ENCODE measurements at regions not wholly inside any gene's neighbourhood (a gene's known extent, or its start where the extent isn't known, plus 50 kb on each side); places are given as distances from the start of the nearest gene placed in this dataset.

DNA sequence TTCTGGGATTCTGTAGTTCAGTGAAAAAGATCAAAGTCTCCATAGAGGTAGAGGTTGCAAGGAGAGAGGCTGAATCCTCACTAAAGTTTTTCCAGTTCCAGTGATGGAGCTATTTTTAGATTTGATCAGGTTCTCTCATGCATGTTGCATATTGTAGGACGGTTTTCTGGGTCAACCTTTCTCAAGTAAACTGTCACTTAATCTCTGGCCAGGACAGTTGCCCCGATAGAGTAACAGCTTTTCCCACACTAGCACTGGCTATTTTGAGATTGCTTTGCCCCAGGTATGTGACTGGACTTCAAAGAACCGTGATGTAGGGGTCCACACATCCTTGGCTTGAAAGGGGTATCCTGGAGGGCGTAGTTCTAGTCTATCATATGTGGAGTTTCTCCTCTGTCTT is 67.4 kb upstream of the EPCAM start:
- Histone ChIP-seq H2AFZ (ENCODE audit: low read length) (no peak overlapping the region), H3K27me3 (ENCODE audit: insufficient read depth, low read length) (no peaks in the 10 kb centered on the region), H3F3A (ENCODE audit: insufficient read depth, low read length) (no peaks in the 10 kb centered on the region), H3K9me3 (ENCODE audit: low read length) (no peaks in the 10 kb centered on the region), H3K36me3 (ENCODE audit: insufficient read depth, low read length) (no peaks in the 10 kb centered on the region), H3K4me1 (ENCODE audit: insufficient read depth, low read length, severe bottlenecking) (peaks cover 20% of the 10 kb centered on the region), H3K9ac (ENCODE audit: low read length) (no peak overlapping the region), H3K4me3 (ENCODE audit: low read depth, low read length, poor library complexity, severe bottlenecking) (no peak overlapping the region), H3K9me2 (ENCODE audit: low read depth, low read length) (no peaks in the 10 kb centered on the region), H3K79me2 (ENCODE audit: insufficient read depth, low read length) (no peaks in the 10 kb centered on the region), H3K27ac (ENCODE audit: low read depth, low read length, poor library complexity, severe bottlenecking) (no peak overlapping the region), H4K20me1 (ENCODE audit: insufficient read depth, low read length) (no peaks in the 10 kb centered on the region), H3K4me2 (ENCODE audit: low read length) (no peak overlapping the region)
- no peak for TF ChIP-seq EZH2 (IDR thresholded peaks at IDR 0.05; ENCODE audit: borderline replicate concordance, low read length)
- TF ChIP-seq, protein P1, sequence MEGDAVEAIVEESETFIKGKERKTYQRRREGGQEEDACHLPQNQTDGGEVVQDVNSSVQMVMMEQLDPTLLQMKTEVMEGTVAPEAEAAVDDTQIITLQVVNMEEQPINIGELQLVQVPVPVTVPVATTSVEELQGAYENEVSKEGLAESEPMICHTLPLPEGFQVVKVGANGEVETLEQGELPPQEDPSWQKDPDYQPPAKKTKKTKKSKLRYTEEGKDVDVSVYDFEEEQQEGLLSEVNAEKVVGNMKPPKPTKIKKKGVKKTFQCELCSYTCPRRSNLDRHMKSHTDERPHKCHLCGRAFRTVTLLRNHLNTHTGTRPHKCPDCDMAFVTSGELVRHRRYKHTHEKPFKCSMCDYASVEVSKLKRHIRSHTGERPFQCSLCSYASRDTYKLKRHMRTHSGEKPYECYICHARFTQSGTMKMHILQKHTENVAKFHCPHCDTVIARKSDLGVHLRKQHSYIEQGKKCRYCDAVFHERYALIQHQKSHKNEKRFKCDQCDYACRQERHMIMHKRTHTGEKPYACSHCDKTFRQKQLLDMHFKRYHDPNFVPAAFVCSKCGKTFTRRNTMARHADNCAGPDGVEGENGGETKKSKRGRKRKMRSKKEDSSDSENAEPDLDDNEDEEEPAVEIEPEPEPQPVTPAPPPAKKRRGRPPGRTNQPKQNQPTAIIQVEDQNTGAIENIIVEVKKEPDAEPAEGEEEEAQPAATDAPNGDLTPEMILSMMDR (IDR thresholded peaks at IDR 0.05; ENCODE audit: low read length) = no peak

DNA sequence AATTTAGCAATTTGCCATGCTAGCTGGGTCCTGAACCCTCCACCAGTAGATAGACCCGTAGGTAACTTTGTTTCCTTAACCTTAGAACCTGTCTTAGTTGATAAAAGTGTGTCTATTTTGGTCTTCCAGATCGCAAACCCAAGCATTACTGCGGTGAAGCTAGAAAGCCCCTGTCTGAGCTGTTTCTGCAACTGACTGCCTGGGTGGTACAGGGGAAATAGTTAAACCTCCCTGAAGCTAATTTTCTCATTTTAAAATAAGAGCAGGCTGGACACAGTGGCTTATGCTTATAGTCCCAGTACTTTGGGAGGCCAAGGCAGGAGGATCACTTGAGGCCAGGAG is 67.9 kb upstream of the EPCAM start:
- no peaks in the 10 kb centered on the region for H3K36me3 ChIP-seq (ENCODE audit: insufficient read depth, low read length)
- H3F3A ChIP-seq (ENCODE audit: insufficient read depth, low read length) = no peaks in the 10 kb centered on the region
- peak overlapping the region; percentile 3 for H3K4me3 ChIP-seq (ENCODE audit: low read depth, low read length, poor library complexity, severe bottlenecking)
- no peaks in the 10 kb centered on the region for H4K20me1 ChIP-seq (ENCODE audit: insufficient read depth, low read length)
- no peaks in the 10 kb centered on the region for H3K9me2 ChIP-seq (ENCODE audit: low read depth, low read length)
- no peaks in the 10 kb centered on the region for H3K79me2 ChIP-seq (ENCODE audit: insufficient read depth, low read length)
- H3K9ac ChIP-seq (ENCODE audit: low read length) = no peak overlapping the region; the same call in 1 of the 2 replicates
- H3K27ac ChIP-seq (ENCODE audit: low read depth, low read length, poor library complexity, severe bottlenecking) = no peak overlapping the region
- H2AFZ ChIP-seq (ENCODE audit: low read length) = no peak overlapping the region
- H3K4me2 ChIP-seq (ENCODE audit: low read length) = peak overlapping the region; percentile 35
- TF ChIP-seq, protein P1 (IDR thresholded peaks at IDR 0.05; ENCODE audit: low read length) = no peak
- TF ChIP-seq EZH2 (IDR thresholded peaks at IDR 0.05; ENCODE audit: borderline replicate concordance, low read length) = no peak
- peaks cover 20% of the 10 kb centered on the region for H3K4me1 ChIP-seq (ENCODE audit: insufficient read depth, low read length, severe bottlenecking)
- H3K27me3 ChIP-seq (ENCODE audit: insufficient read depth, low read length) = no peaks in the 10 kb centered on the region
- H3K9me3 ChIP-seq (ENCODE audit: low read length) = no peaks in the 10 kb centered on the region

DNA sequence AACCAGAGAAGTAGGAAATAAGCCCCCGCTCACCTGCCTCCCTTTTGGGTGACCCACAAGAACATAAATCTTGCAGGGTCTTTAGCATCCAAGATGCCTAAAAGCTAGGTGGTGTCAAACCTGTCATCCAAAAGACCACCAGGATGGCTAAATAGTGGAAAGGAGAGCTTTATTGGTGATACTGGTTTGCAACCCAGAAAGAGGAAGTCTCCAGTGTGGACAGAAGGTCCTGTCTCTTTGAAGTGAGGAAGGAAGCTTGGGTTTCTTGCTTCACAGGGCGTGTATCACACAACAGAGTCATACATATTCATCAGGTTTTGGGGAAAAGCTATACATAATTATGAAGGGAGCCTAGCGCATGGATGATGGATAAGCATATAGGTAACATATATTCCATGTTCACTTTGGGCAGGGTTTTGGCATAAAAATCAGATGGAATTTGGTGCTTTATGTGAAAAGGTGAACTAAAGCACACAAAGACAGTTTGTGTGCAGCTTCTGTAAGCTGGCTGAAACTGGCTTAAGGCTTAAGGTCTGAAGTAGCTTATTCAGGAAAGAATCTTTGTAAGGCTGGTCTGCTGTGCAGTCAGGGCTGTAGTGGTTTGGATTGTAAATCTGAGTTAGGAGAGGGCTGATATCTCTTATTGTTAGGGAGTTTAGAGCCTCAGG is 68.4 kb upstream of the EPCAM start:
- Histone ChIP-seq H3F3A (ENCODE audit: insufficient read depth, low read length) (no peaks in the 10 kb centered on the region), H3K9me2 (ENCODE audit: low read depth, low read length) (no peaks in the 10 kb centered on the region), H3K79me2 (ENCODE audit: insufficient read depth, low read length) (no peaks in the 10 kb centered on the region), H3K27ac (ENCODE audit: low read depth, low read length, poor library complexity, severe bottlenecking) (no peak overlapping the region), H3K9me3 (ENCODE audit: low read length) (no peaks in the 10 kb centered on the region), H3K9ac (ENCODE audit: low read length) (no peak overlapping the region; the same call in 1 of the 2 replicates), H3K36me3 (ENCODE audit: insufficient read depth, low read length) (no peaks in the 10 kb centered on the region), H3K4me1 (ENCODE audit: insufficient read depth, low read length, severe bottlenecking) (peaks cover 20% of the 10 kb centered on the region), H4K20me1 (ENCODE audit: insufficient read depth, low read length) (no peaks in the 10 kb centered on the region), H3K4me2 (ENCODE audit: low read length) (peak overlapping the region; percentile 35), H2AFZ (ENCODE audit: low read length) (no peak overlapping the region), H3K27me3 (ENCODE audit: insufficient read depth, low read length) (no peaks in the 10 kb centered on the region), H3K4me3 (ENCODE audit: low read depth, low read length, poor library complexity, severe bottlenecking) (peak overlapping the region; percentile 3)
- TF ChIP-seq EZH2 (IDR thresholded peaks at IDR 0.05; ENCODE audit: borderline replicate concordance, low read length) = no peak

DNA sequence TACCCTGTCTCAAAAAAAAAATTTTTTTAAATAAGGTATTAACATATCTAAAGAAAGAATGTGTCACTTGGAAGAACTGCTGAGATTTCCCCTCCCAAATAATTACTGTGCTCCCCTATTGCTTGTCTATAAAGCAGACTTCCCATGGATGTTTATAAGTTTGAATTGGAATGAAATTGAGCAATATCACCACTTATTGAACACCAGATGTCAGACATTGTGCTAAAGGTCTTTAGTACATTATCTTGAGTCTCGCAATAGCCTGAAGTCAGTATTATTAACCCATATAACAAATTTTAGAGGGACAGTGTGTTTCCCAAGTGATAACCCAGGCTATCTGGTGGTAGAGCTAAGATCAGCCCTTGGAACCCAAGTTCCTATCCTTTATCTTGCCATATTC is 69.0 kb upstream of the EPCAM start:
- Histone ChIP-seq H3K4me3 (ENCODE audit: low read depth, low read length, poor library complexity, severe bottlenecking) (no peak overlapping the region), H3K79me2 (ENCODE audit: insufficient read depth, low read length) (no peaks in the 10 kb centered on the region), H3F3A (ENCODE audit: insufficient read depth, low read length) (no peaks in the 10 kb centered on the region), H3K4me1 (ENCODE audit: insufficient read depth, low read length, severe bottlenecking) (peaks cover 20% of the 10 kb centered on the region), H4K20me1 (ENCODE audit: insufficient read depth, low read length) (no peaks in the 10 kb centered on the region), H3K27ac (ENCODE audit: low read depth, low read length, poor library complexity, severe bottlenecking) (no peak overlapping the region), H3K36me3 (ENCODE audit: insufficient read depth, low read length) (no peaks in the 10 kb centered on the region), H3K9me2 (ENCODE audit: low read depth, low read length) (no peaks in the 10 kb centered on the region), H3K9ac (ENCODE audit: low read length) (no peak overlapping the region), H3K27me3 (ENCODE audit: insufficient read depth, low read length) (no peaks in the 10 kb centered on the region), H3K4me2 (ENCODE audit: low read length) (no peak overlapping the region; the same call in 1 of the 2 replicates), H2AFZ (ENCODE audit: low read length) (no peak overlapping the region), H3K9me3 (ENCODE audit: low read length) (no peaks in the 10 kb centered on the region)
- no peak for TF ChIP-seq EZH2 (IDR thresholded peaks at IDR 0.05; ENCODE audit: borderline replicate concordance, low read length)
- TF ChIP-seq, protein P1 (IDR thresholded peaks at IDR 0.05; ENCODE audit: low read length) = no peak
